ENCODE measurements at regions not wholly inside any gene's neighbourhood (a gene's known extent, or its start where the extent isn't known, plus 50 kb on each side); places are given as distances from the start of the nearest gene placed in this dataset.

GRCh38 chr10:20686015-20686635, 211.0 kb downstream of the NEBL start:
- TF ChIP-seq, protein P1, sequence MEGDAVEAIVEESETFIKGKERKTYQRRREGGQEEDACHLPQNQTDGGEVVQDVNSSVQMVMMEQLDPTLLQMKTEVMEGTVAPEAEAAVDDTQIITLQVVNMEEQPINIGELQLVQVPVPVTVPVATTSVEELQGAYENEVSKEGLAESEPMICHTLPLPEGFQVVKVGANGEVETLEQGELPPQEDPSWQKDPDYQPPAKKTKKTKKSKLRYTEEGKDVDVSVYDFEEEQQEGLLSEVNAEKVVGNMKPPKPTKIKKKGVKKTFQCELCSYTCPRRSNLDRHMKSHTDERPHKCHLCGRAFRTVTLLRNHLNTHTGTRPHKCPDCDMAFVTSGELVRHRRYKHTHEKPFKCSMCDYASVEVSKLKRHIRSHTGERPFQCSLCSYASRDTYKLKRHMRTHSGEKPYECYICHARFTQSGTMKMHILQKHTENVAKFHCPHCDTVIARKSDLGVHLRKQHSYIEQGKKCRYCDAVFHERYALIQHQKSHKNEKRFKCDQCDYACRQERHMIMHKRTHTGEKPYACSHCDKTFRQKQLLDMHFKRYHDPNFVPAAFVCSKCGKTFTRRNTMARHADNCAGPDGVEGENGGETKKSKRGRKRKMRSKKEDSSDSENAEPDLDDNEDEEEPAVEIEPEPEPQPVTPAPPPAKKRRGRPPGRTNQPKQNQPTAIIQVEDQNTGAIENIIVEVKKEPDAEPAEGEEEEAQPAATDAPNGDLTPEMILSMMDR (IDR thresholded peaks at IDR 0.05; ENCODE audit: control extremely low read depth, extremely low read depth): no peak
- no peak overlapping the region for H3K27ac ChIP-seq (ENCODE audit: low read depth in 1 of 2, low read length in 1 of 2)
- H3K9me3 ChIP-seq (ENCODE audit: control insufficient read depth in 4 of 4, insufficient read depth in 3 of 4, low read length in 3 of 4): peaks cover 0 to 2% (median 0%) of the 10 kb centered on the region in 4 donors
- H3K9ac ChIP-seq (ENCODE audit: insufficient read depth in 1 of 2, low read length in 2 of 2): no peak overlapping the region
- DNase-seq (peak in 1 of 3 donors; percentile 25), ATAC-seq (ENCODE audit: insufficient read depth, low FRiP score) (no peak)
- H3K27me3 ChIP-seq (ENCODE audit: control insufficient read depth in 3 of 3, insufficient read depth in 3 of 3, low read length in 2 of 3): no peaks in the 10 kb centered on the region
- no peak overlapping the region for H3K4me3 ChIP-seq
- no peaks in the 10 kb centered on the region for H3K4me1 ChIP-seq (ENCODE audit: control insufficient read depth in 5 of 5, insufficient read depth in 5 of 5, low read length in 5 of 5)
- H3K36me3 ChIP-seq (ENCODE audit: control insufficient read depth in 4 of 4, insufficient read depth in 4 of 4, low read length in 4 of 4): no peaks in the 10 kb centered on the region
- 76 to 85% methylated on average over 7 of the region's 7 CpGs for WGBS, 2 donors

- 88 to 95% methylated on average over 8 of the region's 8 CpGs for WGBS, 2 donors
These were observed 211.6 kb downstream of the NEBL start for GRCh38 chr10:20685462-20685861.

GRCh38 chr10:20683345-20683744, 213.8 kb downstream of the NEBL start:
- peaks cover 0 to 2% (median 0%) of the 10 kb centered on the region in 4 donors for H3K9me3 ChIP-seq (ENCODE audit: control insufficient read depth in 4 of 4, insufficient read depth in 3 of 4, low read length in 3 of 4)
- no peak overlapping the region for H3K9ac ChIP-seq (ENCODE audit: insufficient read depth in 1 of 2, low read length in 2 of 2)
- H3K36me3 ChIP-seq (ENCODE audit: control insufficient read depth in 4 of 4, insufficient read depth in 4 of 4, low read length in 4 of 4): no peaks in the 10 kb centered on the region
- ATAC-seq (ENCODE audit: insufficient read depth, low FRiP score) (no peak), DNase-seq (no peak)
- no peaks in the 10 kb centered on the region for H3K4me1 ChIP-seq (ENCODE audit: control insufficient read depth in 5 of 5, insufficient read depth in 5 of 5, low read length in 5 of 5)
- TF ChIP-seq, protein P1 (IDR thresholded peaks at IDR 0.05; ENCODE audit: control extremely low read depth, extremely low read depth): no peak
- no peak overlapping the region for H3K27ac ChIP-seq (ENCODE audit: low read depth in 1 of 2, low read length in 1 of 2)
- H3K4me3 ChIP-seq: no peak overlapping the region
- H3K27me3 ChIP-seq (ENCODE audit: control insufficient read depth in 3 of 3, insufficient read depth in 3 of 3, low read length in 2 of 3): no peaks in the 10 kb centered on the region

More at GRCh38 chr10:20685462-20685861, 211.6 kb downstream of the NEBL start:
- H3K27ac ChIP-seq (ENCODE audit: low read depth in 1 of 2, low read length in 1 of 2): no peak overlapping the region
- peaks cover 0 to 2% (median 0%) of the 10 kb centered on the region in 4 donors for H3K9me3 ChIP-seq (ENCODE audit: control insufficient read depth in 4 of 4, insufficient read depth in 3 of 4, low read length in 3 of 4)
- no peak overlapping the region for H3K9ac ChIP-seq (ENCODE audit: insufficient read depth in 1 of 2, low read length in 2 of 2)
- no peaks in the 10 kb centered on the region for H3K4me1 ChIP-seq (ENCODE audit: control insufficient read depth in 5 of 5, insufficient read depth in 5 of 5, low read length in 5 of 5)
- TF ChIP-seq, protein P1 (IDR thresholded peaks at IDR 0.05; ENCODE audit: control extremely low read depth, extremely low read depth): no peak
- DNase-seq: no peak
- H3K27me3 ChIP-seq (ENCODE audit: control insufficient read depth in 3 of 3, insufficient read depth in 3 of 3, low read length in 2 of 3): no peaks in the 10 kb centered on the region
- ATAC-seq (ENCODE audit: insufficient read depth, low FRiP score): no peak
- H3K36me3 ChIP-seq (ENCODE audit: control insufficient read depth in 4 of 4, insufficient read depth in 4 of 4, low read length in 4 of 4): no peaks in the 10 kb centered on the region
- no peak overlapping the region for H3K4me3 ChIP-seq

DNA sequence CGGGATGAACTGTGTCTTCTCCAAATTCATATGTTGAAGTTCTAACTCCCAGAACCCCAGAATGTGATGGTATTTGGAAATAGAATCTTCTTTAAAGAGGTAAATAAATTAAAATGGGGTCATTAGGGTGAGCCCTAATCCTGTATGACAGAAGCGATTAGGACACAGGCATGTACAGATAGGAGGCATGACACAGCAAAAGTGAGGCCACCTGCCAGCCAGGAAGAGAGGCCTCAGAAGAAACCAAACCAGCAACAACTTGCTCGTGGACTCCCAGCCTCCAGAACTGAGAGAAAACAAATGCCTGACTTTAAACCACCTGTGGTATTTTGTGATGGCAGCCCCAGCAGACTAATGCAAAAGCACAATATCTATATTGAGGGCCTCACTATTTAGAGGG, 214.3 kb downstream of the NEBL start:
- H3K9me3 ChIP-seq (ENCODE audit: control insufficient read depth in 4 of 4, insufficient read depth in 3 of 4, low read length in 3 of 4): peaks cover 0 to 2% (median 0%) of the 10 kb centered on the region in 4 donors
- WGBS, 2 donors: 64 to 77% methylated on average over 3 of the region's 3 CpGs
- no peak overlapping the region for H3K27ac ChIP-seq (ENCODE audit: low read depth in 1 of 2, low read length in 1 of 2)
- no peak for ATAC-seq (ENCODE audit: insufficient read depth, low FRiP score)
- no peak overlapping the region for H3K9ac ChIP-seq (ENCODE audit: insufficient read depth in 1 of 2, low read length in 2 of 2)
- TF ChIP-seq, protein P1 (IDR thresholded peaks at IDR 0.05; ENCODE audit: control extremely low read depth, extremely low read depth): no peak
- H3K27me3 ChIP-seq (ENCODE audit: control insufficient read depth in 3 of 3, insufficient read depth in 3 of 3, low read length in 2 of 3): no peaks in the 10 kb centered on the region
- no peak for DNase-seq
- H3K4me1 ChIP-seq (ENCODE audit: control insufficient read depth in 5 of 5, insufficient read depth in 5 of 5, low read length in 5 of 5): no peaks in the 10 kb centered on the region
- H3K4me3 ChIP-seq: no peak overlapping the region
- no peaks in the 10 kb centered on the region for H3K36me3 ChIP-seq (ENCODE audit: control insufficient read depth in 4 of 4, insufficient read depth in 4 of 4, low read length in 4 of 4)
